Mesenchymal stem cell (in vitro differentiated cells and primary cell): ENCODE measurements at regions not wholly inside any gene's neighbourhood (a gene's known extent, or its start where the extent isn't known, plus 50 kb on each side); places are given as distances from the start of the nearest gene placed in this dataset.
A peak's percentile ranks its signal among the peaks of the same experiment; 100 is the strongest.

Experiments
- DNase-seq: peaks from one replicate; pipeline ENCODE4 v3.0.0-alpha.2; 2013
- H2AFZ ChIP-seq: one replicate; pipeline ENCODE4 v1.6.1; 2013; ENCODE audit warnings: low read depth, mild to moderate bottlenecking, control low read depth, inconsistent platforms, low read length, moderate library complexity
- H2AK5ac ChIP-seq: 2 replicates; pipeline ENCODE4 v1.6.1; 2013; ENCODE audit warnings: low read length, moderate library complexity, mild to moderate bottlenecking, inconsistent platforms; ENCODE audit not compliant: severe bottlenecking
- H2BK120ac ChIP-seq: one replicate; pipeline ENCODE4 v1.6.1; 2013; ENCODE audit warnings: low read depth, mild to moderate bottlenecking, inconsistent platforms, low read length, moderate library complexity
- H2BK12ac ChIP-seq, 2 experiments: one replicate each; pipeline ENCODE4 v1.6.1; 2013; ENCODE audit warnings: inconsistent platforms in 2 of 2, low read length in 2 of 2, mild to moderate bottlenecking in 2 of 2, moderate library complexity in 2 of 2, control low read depth in 1 of 2
- H2BK15ac ChIP-seq: one replicate; pipeline ENCODE4 v1.6.1; 2013; ENCODE audit warnings: mild to moderate bottlenecking, low read depth, inconsistent platforms; ENCODE audit not compliant: poor library complexity, severe bottlenecking
- H2BK5ac ChIP-seq: 2 replicates; pipeline ENCODE4 v1.6.1; 2013; ENCODE audit warnings: low read depth, mild to moderate bottlenecking, low read length, control low read depth, inconsistent platforms; ENCODE audit not compliant: poor library complexity, severe bottlenecking
- H3K14ac ChIP-seq, 2 experiments: one replicate each; pipeline ENCODE4 v1.6.1; 2013; ENCODE audit warnings: inconsistent platforms in 2 of 2, low read length in 2 of 2, control low read depth in 1 of 2, mild to moderate bottlenecking in 1 of 2, moderate library complexity in 1 of 2
- H3K18ac ChIP-seq, 2 experiments: one replicate each; pipeline ENCODE4 v1.6.1; 2013; ENCODE audit warnings: inconsistent platforms in 2 of 2, low read length in 2 of 2, control low read depth in 1 of 2, low read depth in 1 of 2, mild to moderate bottlenecking in 1 of 2
- H3K23ac ChIP-seq, 2 experiments: one replicate each; pipeline ENCODE4 v1.6.1; 2013; ENCODE audit warnings: inconsistent platforms in 2 of 2, low read length in 2 of 2, mild to moderate bottlenecking in 2 of 2, moderate library complexity in 2 of 2, control low read depth in 1 of 2
- H3K27ac ChIP-seq: 2 replicates; pipeline ENCODE4 v1.5.1; 2013; ENCODE audit warnings: mild to moderate bottlenecking, moderate library complexity, low read length, control low read depth, inconsistent platforms; ENCODE audit not compliant: poor library complexity, severe bottlenecking
- H3K27me3 ChIP-seq, 2 experiments: 2 replicates each; pipeline versions ENCODE4 v1.6.1 to v1.7.0; 2013; ENCODE audit warnings: low read length in 2 of 2, mild to moderate bottlenecking in 2 of 2, moderate library complexity in 2 of 2, control low read depth in 1 of 2, inconsistent platforms in 1 of 2; ENCODE audit not compliant: control insufficient read depth in 1 of 2, insufficient read depth in 1 of 2
- H3K36me3 ChIP-seq, 2 experiments: 2 replicates each; pipeline versions ENCODE4 v1.6.1 to v1.7.0; 2013; ENCODE audit warnings: low read length in 2 of 2, control low read depth in 1 of 2, inconsistent platforms in 1 of 2, low read depth in 1 of 2, mild to moderate bottlenecking in 1 of 2; ENCODE audit not compliant: insufficient read depth in 2 of 2, control insufficient read depth in 1 of 2
- H3K4ac ChIP-seq, 2 experiments: one replicate each; pipeline ENCODE4 v1.6.1; 2013; ENCODE audit warnings: inconsistent platforms in 2 of 2, low read length in 2 of 2, mild to moderate bottlenecking in 2 of 2, moderate library complexity in 2 of 2, control low read depth in 1 of 2, low read depth in 1 of 2
- H3K4me1 ChIP-seq: 2 replicates; pipeline ENCODE4 v1.6.1; 2013; ENCODE audit warnings: low read depth, low read length, control low read depth; ENCODE audit not compliant: control insufficient read depth, insufficient read depth
- H3K4me2 ChIP-seq: 2 replicates; pipeline ENCODE4 v1.6.1; 2013; ENCODE audit warnings: low read length, mild to moderate bottlenecking, inconsistent platforms; ENCODE audit not compliant: poor library complexity, severe bottlenecking
- H3K4me3 ChIP-seq, 2 experiments: 2 replicates each; pipeline versions ENCODE4 v1.5.1 to v1.7.0; 2013; ENCODE audit warnings: low read length in 2 of 2, mild to moderate bottlenecking in 2 of 2, control low read depth in 1 of 2, low read depth in 1 of 2; ENCODE audit not compliant: insufficient read depth in 1 of 2
- H3K79me1 ChIP-seq: replicated peaks from 2 replicates; pipeline ENCODE4 v1.6.1; 2013; ENCODE audit warnings: mild to moderate bottlenecking, control low read depth, low read length, inconsistent platforms; ENCODE audit not compliant: poor library complexity, severe bottlenecking
- H3K9ac ChIP-seq: 2 replicates; pipeline ENCODE4 v1.7.0; 2013; ENCODE audit warnings: mild to moderate bottlenecking, low read length, moderate library complexity
- H3K9me3 ChIP-seq: 2 replicates; pipeline ENCODE4 v1.7.0; 2013; ENCODE audit warnings: mild to moderate bottlenecking, low read length; ENCODE audit not compliant: control insufficient read depth
- H4K8ac ChIP-seq: one replicate; pipeline ENCODE4 v1.6.1; 2013; ENCODE audit warnings: inconsistent platforms, mild to moderate bottlenecking, low read length, moderate library complexity
- H4K91ac ChIP-seq: one replicate; pipeline ENCODE4 v1.6.1; 2013; ENCODE audit warnings: mild to moderate bottlenecking, low read length, inconsistent platforms
- WGBS: methylation state at CpG from one replicate; pipeline ENCODE4 v1.1.7; 2013; ENCODE audit warnings: mixed read lengths; 5-methylcytosine and 5-hydroxymethylcytosine counted together

DNA sequence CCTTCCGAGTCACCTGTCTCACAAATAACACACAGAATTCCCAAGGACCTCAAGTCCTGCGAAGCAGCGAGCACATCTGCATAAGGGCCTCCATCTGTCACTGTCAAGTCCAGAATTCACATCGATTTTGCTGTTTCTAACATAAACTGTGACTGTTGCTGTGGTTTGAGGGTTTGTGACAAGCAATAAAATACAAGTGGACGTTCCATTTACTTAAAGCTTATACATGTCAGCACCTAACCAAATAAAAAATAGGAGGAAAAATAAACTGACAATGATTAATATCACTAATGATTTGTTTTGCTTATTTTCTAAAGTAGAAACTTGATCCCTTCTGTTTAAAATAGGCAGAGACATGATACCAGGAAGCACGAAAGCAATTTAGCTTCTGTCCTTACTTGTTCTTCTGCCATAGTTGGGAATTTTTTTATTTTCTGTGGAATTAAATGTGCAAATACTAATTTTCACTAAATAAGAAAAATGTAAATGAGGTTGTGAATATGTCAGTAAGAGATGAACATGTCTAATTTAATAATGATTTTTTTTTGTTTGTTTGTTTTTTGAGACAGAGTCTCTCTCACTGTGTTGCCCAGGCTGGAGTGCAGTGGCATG lies 279.1 kb downstream of the FGF9 start:
- peak; percentile 12 for DNase-seq
- no peak overlapping the region for H2AK5ac ChIP-seq
- no peak overlapping the region for H2BK12ac ChIP-seq
- no peaks in the 10 kb centered on the region for H3K36me3 ChIP-seq
- no peak overlapping the region for H3K18ac ChIP-seq
- H3K9ac ChIP-seq: no peak overlapping the region
- no peak overlapping the region for H2BK15ac ChIP-seq
- 29% methylated on average over 4 of the region's 6 CpGs for WGBS
- no peak overlapping the region for H2BK5ac ChIP-seq
- no peak overlapping the region for H4K8ac ChIP-seq
- H4K91ac ChIP-seq: no peak overlapping the region
- no peak overlapping the region for H3K4me2 ChIP-seq
- H3K14ac ChIP-seq: no peak overlapping the region
- H3K4me1 ChIP-seq: no peaks in the 10 kb centered on the region
- H2BK120ac ChIP-seq: no peak overlapping the region
- H3K23ac ChIP-seq: no peak overlapping the region
- no peaks in the 10 kb centered on the region for H3K79me1 ChIP-seq
- no peaks in the 10 kb centered on the region for H3K27me3 ChIP-seq
- no peak overlapping the region for H3K4ac ChIP-seq
- H2AFZ ChIP-seq: no peak overlapping the region
- peaks cover 13% of the 10 kb centered on the region for H3K9me3 ChIP-seq
- no peak overlapping the region for H3K4me3 ChIP-seq
- no peak overlapping the region for H3K27ac ChIP-seq

DNA sequence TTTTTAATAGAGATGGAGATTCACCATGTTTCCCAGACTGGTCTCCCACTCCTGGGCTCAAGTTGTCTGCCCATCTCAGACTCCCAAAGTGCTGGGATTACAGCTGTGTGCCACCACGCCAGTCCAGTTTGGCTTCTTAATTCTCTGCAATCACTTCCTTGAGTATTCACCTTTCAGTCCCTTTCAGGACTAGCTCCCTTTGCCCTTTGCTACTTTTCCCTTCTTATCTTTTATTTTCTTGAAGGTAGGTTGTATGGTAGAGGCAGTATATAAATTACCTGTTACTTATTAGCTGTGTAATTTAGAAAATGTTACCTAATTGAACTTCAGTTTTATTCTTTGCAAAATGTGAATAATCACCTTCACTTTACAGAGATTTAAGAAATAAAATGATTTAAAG lies 285.8 kb downstream of the FGF9 start:
- Histone ChIP-seq H3K18ac (no peak overlapping the region), H3K36me3 (no peaks in the 10 kb centered on the region), H2BK5ac (no peak overlapping the region), H3K4me1 (no peaks in the 10 kb centered on the region), H2BK12ac (no peak overlapping the region), H2BK120ac (no peak overlapping the region), H3K4me2 (no peak overlapping the region), H3K79me1 (no peaks in the 10 kb centered on the region), H3K9me3 (peaks cover 7% of the 10 kb centered on the region), H3K27me3 (no peaks in the 10 kb centered on the region), H2BK15ac (no peak overlapping the region), H2AFZ (no peak overlapping the region), H4K91ac (no peak overlapping the region), H3K14ac (no peak overlapping the region), H2AK5ac (no peak overlapping the region), H3K27ac (no peak overlapping the region), H3K4me3 (no peak overlapping the region), H3K9ac (no peak overlapping the region), H3K23ac (no peak overlapping the region), H3K4ac (no peak overlapping the region), H4K8ac (no peak overlapping the region)
- 83% methylated on average over 1 of the region's 1 CpG for WGBS
- no peak for DNase-seq

DNA sequence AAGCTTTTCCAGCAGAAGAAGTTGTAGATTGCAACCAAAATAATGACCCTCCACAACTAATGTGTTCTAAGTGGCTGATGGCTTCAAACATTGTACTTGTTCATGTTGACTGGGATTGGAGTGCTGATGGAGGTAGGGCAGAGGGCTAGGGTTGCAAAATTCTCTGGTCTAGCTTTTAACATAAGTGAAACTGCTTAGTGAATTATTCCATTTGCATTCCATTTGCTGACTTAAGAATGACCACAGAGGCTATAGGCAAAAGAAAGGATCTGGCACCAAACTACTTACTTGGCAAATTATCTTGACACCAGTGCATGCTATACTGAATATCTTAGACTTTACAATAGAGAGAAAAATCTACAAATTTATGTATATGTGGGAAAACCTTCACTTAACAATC lies 287.0 kb downstream of the FGF9 start:
- Histone ChIP-seq H3K9ac (no peak overlapping the region), H3K23ac (no peak overlapping the region), H3K18ac (no peak overlapping the region), H3K79me1 (no peaks in the 10 kb centered on the region), H2AFZ (no peak overlapping the region), H2BK12ac (no peak overlapping the region), H3K9me3 (peaks cover 7% of the 10 kb centered on the region), H3K4me3 (no peak overlapping the region), H3K27me3 (no peaks in the 10 kb centered on the region), H2BK5ac (no peak overlapping the region), H2BK120ac (no peak overlapping the region), H3K4me2 (no peak overlapping the region), H3K4ac (no peak overlapping the region), H4K91ac (no peak overlapping the region), H3K27ac (no peak overlapping the region), H3K4me1 (no peaks in the 10 kb centered on the region), H4K8ac (no peak overlapping the region), H2BK15ac (no peak overlapping the region), H2AK5ac (no peak overlapping the region), H3K36me3 (no peaks in the 10 kb centered on the region), H3K14ac (no peak overlapping the region)
- DNase-seq: no peak

DNA sequence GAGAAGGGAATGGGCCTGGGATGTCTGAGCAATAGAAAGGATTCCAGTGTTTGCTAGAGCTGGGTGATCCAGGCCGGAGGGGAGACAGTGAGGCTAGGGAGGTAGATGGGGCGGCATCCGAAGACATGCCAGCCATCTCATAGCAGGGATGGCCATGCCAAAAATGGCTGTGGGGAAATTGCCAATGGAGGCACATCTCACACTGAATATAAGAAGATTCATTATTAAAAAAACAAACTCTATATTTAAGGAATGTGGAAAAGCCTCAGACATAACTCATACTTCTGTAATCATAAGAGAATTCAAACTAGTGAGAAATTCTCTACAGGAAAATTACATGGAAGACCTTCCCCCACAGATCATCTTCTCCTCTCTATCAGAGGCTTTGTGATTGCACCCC lies 289.2 kb downstream of the FGF9 start:
- Histone ChIP-seq H3K9me3 (peaks cover 7% of the 10 kb centered on the region), H2BK15ac (no peak overlapping the region), H3K18ac (no peak overlapping the region), H3K79me1 (no peaks in the 10 kb centered on the region), H3K23ac (no peak overlapping the region), H3K4me1 (no peaks in the 10 kb centered on the region), H2BK12ac (no peak overlapping the region), H3K36me3 (no peaks in the 10 kb centered on the region), H4K8ac (no peak overlapping the region), H3K4ac (no peak overlapping the region), H2AK5ac (no peak overlapping the region), H3K27me3 (no peaks in the 10 kb centered on the region), H2AFZ (no peak overlapping the region), H4K91ac (no peak overlapping the region), H3K4me2 (no peak overlapping the region), H3K9ac (no peak overlapping the region), H3K14ac (no peak overlapping the region), H3K27ac (no peak overlapping the region), H2BK5ac (no peak overlapping the region), H2BK120ac (no peak overlapping the region), H3K4me3 (no peak overlapping the region)
- 92% methylated on average over 1 of the region's 3 CpGs for WGBS
- DNase-seq: no peak
